GM18909 (cell line): ENCODE measurements at regions not wholly inside any gene's neighbourhood (a gene's known extent, or its start where the extent isn't known, plus 50 kb on each side); places are given as distances from the start of the nearest gene placed in this dataset.

Experiments used
- ATAC-seq: cut with Tn5 transposase; IDR thresholded peaks from one replicate; pipeline ENCODE4 v1.9.1; 2021; ENCODE audit warnings: mild to moderate bottlenecking; ENCODE audit not compliant: unreplicated experiment, poor library complexity

DNA sequence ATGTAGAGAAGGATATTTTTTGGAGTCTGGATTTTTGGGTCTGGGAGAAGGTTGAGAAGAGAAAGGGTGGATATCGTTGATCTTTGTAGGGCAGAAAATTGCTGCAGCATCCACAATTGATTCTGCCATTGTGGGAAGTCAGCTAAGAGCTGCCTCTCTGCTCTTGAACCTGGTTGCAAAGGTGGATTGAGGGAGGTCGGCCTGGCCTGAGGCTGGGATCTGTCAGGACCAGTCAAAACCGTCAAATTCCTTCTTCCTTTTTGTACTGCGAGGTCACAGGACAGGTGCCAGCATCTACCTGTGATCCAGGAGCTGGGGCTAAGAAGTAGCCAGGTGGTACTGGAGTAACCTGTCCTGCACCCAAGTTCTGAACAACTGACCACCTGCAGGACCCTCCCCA is 93.7 kb downstream of the SHOX start:
- no peak for ATAC-seq

DNA sequence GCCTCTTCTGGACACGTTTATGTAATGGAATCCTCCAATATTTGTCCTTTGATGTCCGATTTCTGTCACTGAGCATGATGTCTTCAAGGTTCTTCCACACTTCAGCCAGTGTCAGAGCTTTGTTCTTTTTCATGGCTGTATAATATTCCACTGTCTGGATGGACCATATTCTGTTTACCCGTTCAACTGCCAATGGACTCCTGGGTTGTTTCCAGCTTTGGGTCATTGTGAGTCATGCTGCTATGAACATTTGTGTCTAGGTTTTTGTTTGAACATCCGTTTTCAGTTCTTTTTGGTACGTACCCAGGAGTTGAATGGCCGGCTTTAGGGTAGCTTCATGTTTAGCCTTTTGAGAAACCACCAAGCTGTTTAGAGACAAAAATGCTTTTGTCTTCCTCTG is 93.2 kb downstream of the SHOX start:
- ATAC-seq = no peak

DNA sequence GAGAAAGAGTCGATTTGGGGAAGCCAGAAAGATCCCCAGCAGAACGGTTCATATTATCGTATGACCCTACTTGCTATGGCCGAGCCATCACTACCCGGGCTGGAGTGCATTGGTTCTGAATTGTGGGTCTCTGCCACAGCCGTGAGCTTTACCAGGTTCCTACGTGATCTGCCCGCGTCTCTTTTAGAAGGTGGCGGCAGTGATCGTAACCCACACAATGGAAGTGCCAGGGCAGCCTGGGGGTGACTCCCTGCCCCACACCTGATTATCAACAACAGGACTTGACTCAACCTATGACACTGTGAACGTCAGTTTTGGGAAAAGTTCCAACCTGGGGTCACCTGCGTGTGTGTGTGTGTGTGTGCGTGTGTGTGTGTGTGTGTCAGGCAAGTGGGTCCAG is 90.8 kb downstream of the SHOX start:
- ATAC-seq = no peak

DNA sequence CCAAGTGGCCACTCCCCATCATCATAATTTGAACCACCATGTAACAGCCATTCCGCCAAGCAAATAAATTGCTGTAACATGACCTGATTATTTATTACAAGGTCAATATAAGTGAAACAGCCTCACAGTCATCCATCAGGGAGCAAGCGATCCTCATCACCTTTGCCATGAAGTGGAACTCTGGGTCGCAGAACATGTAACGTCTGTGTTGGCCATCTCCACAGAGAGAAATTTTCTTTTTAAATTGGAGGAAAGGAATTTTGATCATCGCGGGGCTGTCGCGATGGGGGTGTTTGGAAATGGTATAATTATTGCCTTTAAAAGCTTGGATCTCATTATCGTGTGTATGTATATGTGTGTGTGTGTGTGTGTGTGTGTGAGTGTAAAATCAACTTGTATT is 90.2 kb downstream of the SHOX start:
- no peak for ATAC-seq

DNA sequence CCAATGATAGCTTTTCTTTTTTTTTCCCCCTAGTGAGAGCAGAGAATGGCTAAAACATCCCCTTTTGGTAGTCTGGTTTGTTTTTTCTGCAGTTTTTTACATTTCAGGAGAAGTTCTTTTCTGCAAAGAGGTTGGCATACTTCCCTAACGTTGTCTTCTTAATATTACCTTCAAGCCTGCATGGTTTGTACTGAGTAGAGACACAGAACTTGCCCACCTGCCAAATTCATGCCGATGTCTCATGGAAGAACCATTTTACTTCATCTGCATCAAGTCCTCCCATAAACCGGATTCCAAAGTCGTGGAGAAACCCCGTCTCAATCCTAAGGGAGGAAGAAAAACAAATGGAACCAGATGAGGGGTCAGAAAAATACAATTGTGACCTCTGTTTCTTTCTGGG is 89.7 kb downstream of the SHOX start:
- no peak for ATAC-seq

DNA sequence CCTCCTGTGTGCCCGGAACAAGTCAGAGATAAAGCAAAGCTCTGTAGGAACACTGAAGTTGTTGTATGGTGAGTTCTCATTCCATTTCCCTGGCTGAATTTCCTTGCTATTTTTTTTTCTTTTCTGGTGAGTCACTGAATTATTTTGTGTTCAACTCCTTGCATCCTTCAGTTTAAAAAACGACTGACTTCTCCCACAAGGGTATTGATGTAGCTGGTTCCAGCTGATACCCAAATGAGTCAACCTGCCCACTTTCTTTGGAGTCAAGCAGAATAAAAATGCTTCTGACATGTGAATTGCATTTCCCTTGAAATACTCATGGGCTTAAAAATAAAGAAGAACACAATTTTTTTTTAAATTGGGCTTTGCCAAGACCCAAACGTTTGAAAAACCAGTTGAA is 85.5 kb downstream of the SHOX start:
- ATAC-seq = no peak

DNA sequence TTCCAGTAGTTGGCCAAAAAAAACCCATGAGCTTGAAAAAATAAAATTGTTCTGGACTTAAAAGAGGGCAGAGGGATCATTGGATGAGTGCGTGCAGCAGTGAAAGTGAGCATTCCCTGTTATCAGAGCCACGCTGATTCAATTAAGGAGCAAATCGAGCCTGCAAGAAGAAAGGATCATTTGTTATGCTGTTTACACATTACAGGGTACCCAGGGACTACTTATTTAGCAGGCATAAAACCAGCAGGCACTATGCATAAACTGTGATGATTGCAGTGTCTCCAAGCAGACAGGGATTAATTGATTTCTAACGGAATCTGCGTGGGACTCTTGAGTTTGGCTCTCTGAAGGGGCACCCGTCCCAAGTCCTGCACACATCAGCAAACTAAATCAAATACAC is 83.5 kb downstream of the SHOX start:
- ATAC-seq = no peak
